ENCODE measurements at regions not wholly inside any gene's neighbourhood (a gene's known extent, or its start where the extent isn't known, plus 50 kb on each side); places are given as distances from the start of the nearest gene placed in this dataset.

DNA sequence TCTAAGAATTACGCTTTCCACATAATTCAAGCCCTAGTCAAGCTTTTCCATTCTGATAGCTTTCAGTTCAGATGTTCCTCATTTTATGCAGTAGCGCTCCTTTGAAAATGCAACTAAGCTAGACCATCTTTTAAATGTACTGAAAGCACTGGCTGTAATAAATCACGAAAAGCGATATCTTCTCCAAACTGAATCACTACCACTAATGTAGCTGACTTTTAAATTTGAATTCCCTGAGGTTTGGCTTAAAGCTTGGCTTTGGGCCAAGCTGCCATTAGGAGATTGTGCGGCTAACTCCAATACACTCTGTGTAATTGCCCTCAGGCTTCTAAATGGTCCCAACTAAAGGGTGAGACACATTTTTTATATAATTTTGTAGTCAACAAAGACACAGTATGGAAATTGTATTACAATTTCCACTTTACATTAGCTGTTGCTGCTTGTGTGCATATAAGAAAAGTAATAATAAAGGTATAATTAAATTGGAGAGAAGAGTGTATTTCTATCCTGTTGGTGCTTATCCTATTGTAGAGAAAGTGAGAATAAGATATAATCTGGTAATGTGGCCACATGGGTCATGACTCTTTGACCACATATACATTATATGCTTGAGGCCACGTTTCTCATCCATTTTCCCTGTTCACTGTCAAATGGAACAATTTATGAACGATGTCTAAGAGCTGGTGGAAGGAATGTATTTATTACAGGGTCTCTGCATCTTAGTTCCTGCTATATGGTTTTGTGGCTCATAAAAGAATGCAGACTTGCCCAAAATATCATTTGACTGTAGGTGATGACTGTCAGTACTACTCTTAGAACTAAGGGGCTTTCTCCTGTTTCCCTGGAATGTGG, 118.7 kb upstream of the TAF11L2 start:
- H3K9me3 Mint-ChIP-seq, result no peaks in the 10 kb centered on the region
- no peaks in the 10 kb centered on the region for H3K4me1 Mint-ChIP-seq (ENCODE audit: low read depth)
- ChIA-PET POLR2A (no interaction called here), CTCF (no interaction called here)
- TF ChIP-seq, protein P1, sequence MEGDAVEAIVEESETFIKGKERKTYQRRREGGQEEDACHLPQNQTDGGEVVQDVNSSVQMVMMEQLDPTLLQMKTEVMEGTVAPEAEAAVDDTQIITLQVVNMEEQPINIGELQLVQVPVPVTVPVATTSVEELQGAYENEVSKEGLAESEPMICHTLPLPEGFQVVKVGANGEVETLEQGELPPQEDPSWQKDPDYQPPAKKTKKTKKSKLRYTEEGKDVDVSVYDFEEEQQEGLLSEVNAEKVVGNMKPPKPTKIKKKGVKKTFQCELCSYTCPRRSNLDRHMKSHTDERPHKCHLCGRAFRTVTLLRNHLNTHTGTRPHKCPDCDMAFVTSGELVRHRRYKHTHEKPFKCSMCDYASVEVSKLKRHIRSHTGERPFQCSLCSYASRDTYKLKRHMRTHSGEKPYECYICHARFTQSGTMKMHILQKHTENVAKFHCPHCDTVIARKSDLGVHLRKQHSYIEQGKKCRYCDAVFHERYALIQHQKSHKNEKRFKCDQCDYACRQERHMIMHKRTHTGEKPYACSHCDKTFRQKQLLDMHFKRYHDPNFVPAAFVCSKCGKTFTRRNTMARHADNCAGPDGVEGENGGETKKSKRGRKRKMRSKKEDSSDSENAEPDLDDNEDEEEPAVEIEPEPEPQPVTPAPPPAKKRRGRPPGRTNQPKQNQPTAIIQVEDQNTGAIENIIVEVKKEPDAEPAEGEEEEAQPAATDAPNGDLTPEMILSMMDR (IDR thresholded peaks at IDR 0.05), result no peak
- no peak for DNase-seq
- H3K27ac Mint-ChIP-seq, result no peak overlapping the region
- no peaks in the 10 kb centered on the region for H3K36me3 Mint-ChIP-seq (ENCODE audit: low read depth)
- no peaks in the 10 kb centered on the region for H3K27me3 Mint-ChIP-seq
- ATAC-seq, result no peak
- intact Hi-C loops (cut with micrococcal nuclease), result no loop called here
- no peak overlapping the region for H3K4me3 Mint-ChIP-seq

GRCh38 chr5:17381932-17382331, 116.1 kb upstream of the TAF11L2 start:
- DNase-seq, result no peak
- no peaks in the 10 kb centered on the region for H3K4me1 Mint-ChIP-seq (ENCODE audit: low read depth)
- no peak for ATAC-seq
- TF ChIP-seq, protein P1 (IDR thresholded peaks at IDR 0.05), result no peak
- no peak overlapping the region for H3K27ac Mint-ChIP-seq
- intact Hi-C loops (cut with micrococcal nuclease), result no loop called here
- no peaks in the 10 kb centered on the region for H3K27me3 Mint-ChIP-seq
- no peaks in the 10 kb centered on the region for H3K9me3 Mint-ChIP-seq
- POLR2A ChIA-PET, result no interaction called here
- CTCF ChIA-PET, result no interaction called here
- H3K4me3 Mint-ChIP-seq, result no peak overlapping the region
- H3K36me3 Mint-ChIP-seq (ENCODE audit: low read depth), result no peaks in the 10 kb centered on the region

DNA sequence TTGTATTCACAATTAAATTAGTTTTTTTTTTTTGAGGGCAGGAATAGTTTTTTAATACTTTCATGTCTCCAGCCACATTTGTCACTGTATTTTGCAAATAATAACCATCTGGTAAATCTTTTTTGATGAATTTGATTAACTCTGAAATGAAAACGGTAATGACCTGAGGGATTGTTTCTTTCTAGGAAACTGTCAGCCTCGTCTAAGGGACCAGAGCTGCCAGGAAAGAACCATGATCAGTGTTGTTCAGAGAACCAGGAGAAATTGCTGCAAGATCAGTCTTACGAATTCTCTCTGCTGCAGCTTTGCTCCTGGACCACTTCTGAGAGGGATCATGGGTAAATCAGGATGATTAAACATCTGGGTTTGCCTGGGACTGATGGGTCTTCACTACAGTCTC, 114.5 kb upstream of the TAF11L2 start:
- H3K4me1 Mint-ChIP-seq (ENCODE audit: low read depth), result no peaks in the 10 kb centered on the region
- H3K4me3 Mint-ChIP-seq, result no peak overlapping the region
- ChIA-PET CTCF (no interaction called here), POLR2A (no interaction called here)
- H3K27me3 Mint-ChIP-seq, result no peaks in the 10 kb centered on the region
- H3K27ac Mint-ChIP-seq, result no peak overlapping the region
- H3K36me3 Mint-ChIP-seq (ENCODE audit: low read depth), result no peaks in the 10 kb centered on the region
- intact Hi-C loops (cut with micrococcal nuclease), result no loop called here
- ATAC-seq, result no peak
- no peak for DNase-seq
- no peaks in the 10 kb centered on the region for H3K9me3 Mint-ChIP-seq
- TF ChIP-seq, protein P1 (IDR thresholded peaks at IDR 0.05), result no peak

DNA sequence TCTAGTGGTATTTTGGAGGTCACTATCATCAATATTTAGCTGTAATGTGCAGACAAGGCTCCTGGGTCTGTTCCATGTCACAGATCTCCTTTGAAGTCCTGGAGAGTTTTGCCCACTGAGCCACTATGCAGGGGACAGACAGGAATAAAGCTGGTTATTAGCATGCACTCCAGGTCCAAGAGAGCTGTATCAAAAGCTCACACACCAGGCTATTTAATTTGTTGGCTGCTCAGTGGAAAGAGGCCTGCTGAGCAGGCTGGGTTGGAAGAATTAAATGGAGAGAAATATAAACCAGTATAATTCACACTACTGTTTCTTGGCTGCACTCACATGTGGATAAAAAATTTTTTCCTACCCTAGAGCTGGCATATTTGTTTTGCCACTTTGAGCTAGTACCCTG, 113.8 kb upstream of the TAF11L2 start:
- DNase-seq (no peak), ATAC-seq (no peak)
- POLR2A ChIA-PET, result no interaction called here
- H3K4me1 Mint-ChIP-seq (ENCODE audit: low read depth), result no peaks in the 10 kb centered on the region
- H3K4me3 Mint-ChIP-seq, result no peak overlapping the region
- no peaks in the 10 kb centered on the region for H3K9me3 Mint-ChIP-seq
- intact Hi-C loops (cut with micrococcal nuclease), result no loop called here
- no peaks in the 10 kb centered on the region for H3K27me3 Mint-ChIP-seq
- CTCF ChIA-PET, result no interaction called here
- no peaks in the 10 kb centered on the region for H3K36me3 Mint-ChIP-seq (ENCODE audit: low read depth)
- H3K27ac Mint-ChIP-seq, result no peak overlapping the region
- TF ChIP-seq, protein P1 (IDR thresholded peaks at IDR 0.05), result no peak

- ChIA-PET POLR2A (no interaction called here), CTCF (no interaction called here)
- Mint-ChIP-seq H3K9me3 (peaks cover 4% of the 10 kb centered on the region), H3K4me1 (ENCODE audit: low read depth) (no peaks in the 10 kb centered on the region), H3K27ac (no peak overlapping the region), H3K36me3 (ENCODE audit: low read depth) (peaks cover 1% of the 10 kb centered on the region), H3K27me3 (no peaks in the 10 kb centered on the region), H3K4me3 (no peak overlapping the region)
- ATAC-seq, result no peak
- TF ChIP-seq, protein P1 (IDR thresholded peaks at IDR 0.05), result no peak
- intact Hi-C loops (cut with micrococcal nuclease), result no loop called here
- DNase-seq, result no peak
Observed at GRCh38 chr5:17388717-17389116, 109.3 kb upstream of the TAF11L2 start.
